Astrocyte of the cerebellum (primary cell): ENCODE measurements at regions not wholly inside any gene's neighbourhood (a gene's known extent, or its start where the extent isn't known, plus 50 kb on each side); places are given as distances from the start of the nearest gene placed in this dataset.

Experiments used
- DNase-seq: peaks from one replicate; pipeline ENCODE4 v3.0.0-alpha.2; 2011; ENCODE audit warnings: low read depth
- H3K4me3 ChIP-seq: 2 replicates; pipeline ENCODE4 v1.5.1; 2011; ENCODE audit warnings: mild to moderate bottlenecking, low read depth, low read length, moderate library complexity
- in situ Hi-C: cut with HindIII; loops from 2 replicates; pipeline ENCODE4 v1.10.0; 2017; ENCODE audit warnings: low sequenced_read_pairs
- TF ChIP-seq, protein P1 (sequence below): IDR thresholded peaks from 2 replicates; pipeline ENCODE4 v1.5.1; 2012; ENCODE audit warnings: low read length, low read depth, moderate library complexity, mild to moderate bottlenecking; ENCODE audit errors: missing control alignments

DNA sequence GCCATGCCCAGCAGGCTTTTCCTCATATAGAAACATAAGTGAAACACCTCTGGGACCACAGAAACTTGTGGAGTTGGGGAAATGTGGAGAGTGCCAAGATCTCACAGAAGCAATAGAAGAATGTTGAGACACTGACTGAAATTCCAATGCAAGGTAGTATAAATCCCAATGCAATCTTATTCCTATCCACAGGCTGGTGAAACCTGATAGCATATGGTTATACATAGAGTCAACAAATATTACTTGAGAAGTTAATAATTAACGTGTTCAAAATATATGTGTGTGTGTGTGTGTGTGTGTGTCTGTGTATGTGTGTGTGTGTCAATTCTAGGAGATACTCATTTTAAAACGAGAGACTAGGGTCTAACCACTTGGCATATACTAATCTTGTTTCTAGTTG lies 776.8 kb upstream of the ACVR2A start:
- TF ChIP-seq, protein P1, sequence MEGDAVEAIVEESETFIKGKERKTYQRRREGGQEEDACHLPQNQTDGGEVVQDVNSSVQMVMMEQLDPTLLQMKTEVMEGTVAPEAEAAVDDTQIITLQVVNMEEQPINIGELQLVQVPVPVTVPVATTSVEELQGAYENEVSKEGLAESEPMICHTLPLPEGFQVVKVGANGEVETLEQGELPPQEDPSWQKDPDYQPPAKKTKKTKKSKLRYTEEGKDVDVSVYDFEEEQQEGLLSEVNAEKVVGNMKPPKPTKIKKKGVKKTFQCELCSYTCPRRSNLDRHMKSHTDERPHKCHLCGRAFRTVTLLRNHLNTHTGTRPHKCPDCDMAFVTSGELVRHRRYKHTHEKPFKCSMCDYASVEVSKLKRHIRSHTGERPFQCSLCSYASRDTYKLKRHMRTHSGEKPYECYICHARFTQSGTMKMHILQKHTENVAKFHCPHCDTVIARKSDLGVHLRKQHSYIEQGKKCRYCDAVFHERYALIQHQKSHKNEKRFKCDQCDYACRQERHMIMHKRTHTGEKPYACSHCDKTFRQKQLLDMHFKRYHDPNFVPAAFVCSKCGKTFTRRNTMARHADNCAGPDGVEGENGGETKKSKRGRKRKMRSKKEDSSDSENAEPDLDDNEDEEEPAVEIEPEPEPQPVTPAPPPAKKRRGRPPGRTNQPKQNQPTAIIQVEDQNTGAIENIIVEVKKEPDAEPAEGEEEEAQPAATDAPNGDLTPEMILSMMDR, result no peak
- no peak for DNase-seq
- no peak overlapping the region for H3K4me3 ChIP-seq
- in situ Hi-C loops, result no loop called here

DNA sequence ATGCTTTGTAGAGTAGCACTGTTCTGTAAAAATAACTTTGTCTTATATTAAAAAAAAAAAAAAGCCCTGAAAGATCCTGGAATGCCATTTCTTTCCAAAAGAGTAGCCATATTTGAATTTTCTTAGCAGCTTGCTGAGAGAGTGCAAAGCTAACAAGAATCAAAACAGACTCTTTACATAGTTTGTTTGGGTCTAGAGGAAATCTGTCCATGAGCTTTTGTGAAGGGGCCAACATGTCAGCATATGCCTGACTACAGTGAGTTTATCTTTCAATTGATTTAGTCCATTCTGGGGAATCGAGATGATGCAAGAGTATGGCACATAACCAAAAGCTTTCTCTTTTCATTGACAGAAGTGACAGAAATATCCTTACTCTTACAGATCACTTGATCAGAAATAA lies 777.7 kb upstream of the ACVR2A start:
- in situ Hi-C loops, result no loop called here
- no peak for DNase-seq
- H3K4me3 ChIP-seq, result no peak overlapping the region
- TF ChIP-seq, protein P1, result no peak

DNA sequence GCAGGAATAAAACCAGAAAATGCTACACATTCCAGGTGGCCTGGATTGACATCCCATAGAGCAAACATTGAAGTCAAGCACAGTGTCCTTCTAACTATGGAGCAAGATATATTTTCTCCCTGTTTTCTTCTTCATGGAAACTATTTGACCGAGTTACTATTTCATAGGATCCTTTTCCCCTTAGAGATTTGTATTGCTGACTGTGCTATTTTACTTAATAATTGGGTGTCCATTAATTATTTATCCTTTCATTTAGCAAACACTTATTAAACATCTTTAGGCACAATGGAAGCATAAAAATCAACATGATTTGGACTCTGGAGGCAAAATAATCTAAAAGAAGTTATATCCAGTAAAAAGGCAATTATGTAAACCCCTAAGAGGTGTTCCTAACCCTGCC lies 782.8 kb upstream of the ACVR2A start:
- TF ChIP-seq, protein P1, result no peak
- H3K4me3 ChIP-seq, result no peak overlapping the region
- DNase-seq, result no peak
- in situ Hi-C loops, result no loop called here

DNA sequence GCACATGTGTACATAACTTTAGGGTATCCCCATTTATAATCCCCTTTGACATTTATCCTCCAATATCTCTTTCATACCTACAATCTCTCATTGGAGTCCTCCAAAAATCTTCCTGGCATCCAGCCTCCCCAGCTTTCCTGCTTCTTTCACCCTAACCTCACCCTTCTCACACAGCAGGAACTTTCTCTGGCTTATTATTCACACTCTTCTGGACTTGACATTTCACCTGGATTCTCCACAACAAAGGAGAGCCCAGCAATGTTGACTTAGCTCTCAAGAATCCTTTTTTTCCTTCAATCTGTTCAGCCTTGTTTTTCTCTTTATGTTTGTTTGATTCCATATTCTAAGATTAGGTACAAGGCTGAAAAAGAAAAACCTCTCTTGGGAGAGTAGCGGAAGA lies 783.6 kb upstream of the ACVR2A start:
- in situ Hi-C loops, result no loop called here
- TF ChIP-seq, protein P1, result no peak
- DNase-seq, result no peak
- no peak overlapping the region for H3K4me3 ChIP-seq

DNA sequence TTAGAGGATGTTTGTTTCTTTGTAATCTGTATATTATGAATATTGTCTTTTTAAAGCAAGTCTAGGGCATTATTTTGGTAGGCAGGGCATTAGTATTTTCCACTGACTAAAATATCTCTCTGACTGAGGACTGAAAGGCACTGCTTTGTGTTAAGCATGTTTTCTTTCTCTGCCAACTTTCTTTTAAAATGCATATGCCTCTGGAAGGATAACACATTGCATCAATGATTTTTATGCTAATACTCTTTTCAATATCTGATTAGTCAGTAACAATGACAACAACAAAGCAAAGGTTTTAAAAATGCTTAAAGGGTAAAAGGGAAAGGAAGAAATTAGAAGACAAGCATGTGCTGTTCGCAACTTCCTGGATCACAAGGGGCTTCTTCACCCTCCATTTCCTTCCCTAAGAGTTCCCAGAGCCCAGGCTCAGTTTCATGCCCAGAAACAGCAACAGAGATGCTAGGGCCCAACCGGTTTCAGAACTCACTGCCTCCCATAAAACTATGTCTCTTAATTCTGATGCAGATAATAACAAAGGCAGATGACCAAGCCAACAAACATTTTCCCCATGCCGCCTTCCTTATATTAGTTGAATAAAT lies 786.8 kb upstream of the ACVR2A start:
- H3K4me3 ChIP-seq, result no peak overlapping the region
- in situ Hi-C loops, result no loop called here
- no peak for DNase-seq
- TF ChIP-seq, protein P1, result no peak

DNA sequence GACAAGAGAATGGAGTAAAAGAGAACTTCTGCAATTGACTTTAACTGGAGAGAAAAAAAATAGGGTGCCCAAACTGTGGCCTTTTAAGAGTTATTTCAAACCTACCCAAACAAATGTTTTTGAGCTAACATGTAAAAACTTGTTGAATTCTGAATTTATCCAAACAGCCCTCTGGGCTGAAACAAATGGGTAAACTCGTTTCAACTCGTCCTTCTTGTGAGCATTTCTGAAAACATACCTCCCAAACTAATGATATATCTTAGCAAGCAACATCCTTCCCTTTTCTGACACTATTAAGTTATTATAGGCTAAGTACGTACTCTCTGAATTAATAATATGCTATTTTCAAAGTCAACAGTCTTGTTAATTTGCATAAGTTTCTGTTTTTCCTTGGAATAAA lies 793.0 kb upstream of the ACVR2A start:
- DNase-seq, result no peak
- TF ChIP-seq, protein P1, result no peak
- H3K4me3 ChIP-seq, result no peak overlapping the region
- in situ Hi-C loops, result no loop called here
